ENCODE measurements at regions not wholly inside any gene's neighbourhood (a gene's known extent, or its start where the extent isn't known, plus 50 kb on each side); places are given as distances from the start of the nearest gene placed in this dataset.

DNA sequence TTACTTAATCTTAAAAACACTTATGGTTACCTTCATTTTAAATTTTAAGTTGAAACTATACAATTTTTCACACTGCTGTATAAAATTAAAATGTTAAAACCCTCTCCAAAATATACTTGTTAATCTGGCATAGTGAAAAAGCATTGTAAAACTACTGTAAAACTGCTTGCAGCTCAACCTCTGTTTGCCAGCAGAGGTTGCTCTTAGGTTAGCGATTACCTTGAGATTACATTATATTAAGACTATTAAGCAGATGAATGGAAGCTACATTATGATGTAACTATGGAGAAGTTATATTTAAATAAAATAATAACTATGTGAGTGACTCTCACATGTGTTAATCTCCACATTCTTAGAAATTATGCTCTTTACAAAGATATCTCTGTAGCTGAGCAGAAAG is 143.6 kb upstream of the SLITRK3 start:
- TF ChIP-seq EP300 (IDR thresholded peaks at IDR 0.05) (no peak), POLR2AphosphoS5 (IDR thresholded peaks at IDR 0.05) (no peak), POLR2A (IDR thresholded peaks at IDR 0.05) (no peak)
- TF ChIP-seq, protein P1, sequence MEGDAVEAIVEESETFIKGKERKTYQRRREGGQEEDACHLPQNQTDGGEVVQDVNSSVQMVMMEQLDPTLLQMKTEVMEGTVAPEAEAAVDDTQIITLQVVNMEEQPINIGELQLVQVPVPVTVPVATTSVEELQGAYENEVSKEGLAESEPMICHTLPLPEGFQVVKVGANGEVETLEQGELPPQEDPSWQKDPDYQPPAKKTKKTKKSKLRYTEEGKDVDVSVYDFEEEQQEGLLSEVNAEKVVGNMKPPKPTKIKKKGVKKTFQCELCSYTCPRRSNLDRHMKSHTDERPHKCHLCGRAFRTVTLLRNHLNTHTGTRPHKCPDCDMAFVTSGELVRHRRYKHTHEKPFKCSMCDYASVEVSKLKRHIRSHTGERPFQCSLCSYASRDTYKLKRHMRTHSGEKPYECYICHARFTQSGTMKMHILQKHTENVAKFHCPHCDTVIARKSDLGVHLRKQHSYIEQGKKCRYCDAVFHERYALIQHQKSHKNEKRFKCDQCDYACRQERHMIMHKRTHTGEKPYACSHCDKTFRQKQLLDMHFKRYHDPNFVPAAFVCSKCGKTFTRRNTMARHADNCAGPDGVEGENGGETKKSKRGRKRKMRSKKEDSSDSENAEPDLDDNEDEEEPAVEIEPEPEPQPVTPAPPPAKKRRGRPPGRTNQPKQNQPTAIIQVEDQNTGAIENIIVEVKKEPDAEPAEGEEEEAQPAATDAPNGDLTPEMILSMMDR (IDR thresholded peaks at IDR 0.05) = no peak
- no peaks in the 10 kb centered on the region for H3K36me3 ChIP-seq
- H3K27ac ChIP-seq = no peak overlapping the region
- DNase-seq (ENCODE audit: low spot score in 2 of 2) = no peak
- H3K9me3 ChIP-seq = no peaks in the 10 kb centered on the region
- no peaks in the 10 kb centered on the region for H3K4me1 ChIP-seq
- H3K27me3 ChIP-seq = no peaks in the 10 kb centered on the region
- WGBS = 43% methylated on average over 1 of the region's 1 CpG
- H3K4me3 ChIP-seq = no peak overlapping the region

- no peak overlapping the region for H3K4me3 ChIP-seq
- H3K36me3 ChIP-seq = no peaks in the 10 kb centered on the region
- H3K27me3 ChIP-seq = no peaks in the 10 kb centered on the region
- no peaks in the 10 kb centered on the region for H3K4me1 ChIP-seq
- TF ChIP-seq EP300 (IDR thresholded peaks at IDR 0.05) (no peak), POLR2AphosphoS5 (IDR thresholded peaks at IDR 0.05) (no peak), POLR2A (IDR thresholded peaks at IDR 0.05) (no peak)
- TF ChIP-seq, protein P1 (IDR thresholded peaks at IDR 0.05) = no peak
- no peak overlapping the region for H3K27ac ChIP-seq
- no peaks in the 10 kb centered on the region for H3K9me3 ChIP-seq
- WGBS = 35% methylated on average over 1 of the region's 1 CpG
- DNase-seq (ENCODE audit: low spot score in 2 of 2) = no peak
Measured at GRCh38 chr3:165336786-165337185, 140.6 kb upstream of the SLITRK3 start.

Measured in suprapubic skin (tissue), 4 donors.